Ishikawa (cell line): ENCODE measurements at regions not wholly inside any gene's neighbourhood (a gene's known extent, or its start where the extent isn't known, plus 50 kb on each side); places are given as distances from the start of the nearest gene placed in this dataset.

Experiments
- CEBPB ChIP-seq: IDR thresholded peaks from 2 replicates; pipeline ENCODE4 v1.6.1; 2012
- CREB1 ChIP-seq: IDR thresholded peaks from 2 replicates; pipeline ENCODE4 v1.6.1; 2012; ENCODE audit warnings: low read depth
- EGR1 ChIP-seq: IDR thresholded peaks from 2 replicates; pipeline ENCODE4 v1.6.1; 2012
- EP300 ChIP-seq: IDR thresholded peaks from 2 replicates; pipeline ENCODE4 v1.6.1; 2012; ENCODE audit warnings: borderline replicate concordance
- FOXM1 ChIP-seq: IDR thresholded peaks from 2 replicates; pipeline ENCODE4 v1.6.1; 2012; ENCODE audit warnings: low read depth, borderline replicate concordance
- NFIC ChIP-seq: IDR thresholded peaks from 2 replicates; pipeline ENCODE4 v1.6.1; 2012
- RAD21 ChIP-seq: IDR thresholded peaks from 2 replicates; pipeline ENCODE4 v1.6.1; 2012; ENCODE audit warnings: low read depth
- TAF1 ChIP-seq: IDR thresholded peaks from 2 replicates; pipeline ENCODE4 v1.6.1; 2012; ENCODE audit warnings: low read depth, mild to moderate bottlenecking
- TCF12 ChIP-seq: IDR thresholded peaks from 2 replicates; pipeline ENCODE4 v1.6.1; 2012; ENCODE audit warnings: low read depth
- YY1 ChIP-seq: IDR thresholded peaks from 2 replicates; pipeline ENCODE4 v1.6.1; 2012; ENCODE audit warnings: low read depth
- ZBTB7A ChIP-seq: IDR thresholded peaks from 2 replicates; pipeline ENCODE4 v1.6.1; 2012; ENCODE audit warnings: low read depth
- TF ChIP-seq, protein P1 (sequence below): IDR thresholded peaks from 2 replicates; pipeline ENCODE4 v1.6.1; 2012; ENCODE audit warnings: low read depth, mild to moderate bottlenecking
- TF ChIP-seq, protein P2 (sequence below): IDR thresholded peaks from 2 replicates; pipeline ENCODE4 v1.6.1; 2012
- TF ChIP-seq, protein P3 (sequence below): IDR thresholded peaks from 2 replicates; pipeline ENCODE4 v1.6.1; 2012

DNA sequence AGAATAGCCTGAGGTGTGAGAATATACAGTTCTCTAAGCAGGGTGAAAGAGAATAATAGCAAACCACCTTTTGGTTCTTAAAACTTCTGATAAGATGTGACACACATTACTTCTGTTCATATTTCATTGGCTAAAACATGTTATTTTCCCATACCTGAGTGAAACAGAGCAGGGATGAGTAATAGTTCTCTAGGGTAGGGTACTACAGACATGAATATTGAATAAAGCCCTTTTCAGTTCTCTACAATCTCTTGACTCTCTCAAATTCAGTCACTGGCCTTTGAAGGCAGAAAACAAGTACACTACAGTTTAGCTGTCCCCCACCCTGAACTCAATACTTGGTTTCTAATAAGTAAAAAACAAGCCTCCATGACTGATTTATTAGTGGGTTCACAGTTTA, 454.1 kb upstream of the MDGA2 start:
- TF ChIP-seq EGR1, result no peak
- TF ChIP-seq EP300, result no peak
- no peak for TF ChIP-seq NFIC
- TF ChIP-seq CEBPB, result no peak
- no peak for TF ChIP-seq RAD21
- no peak for TF ChIP-seq YY1
- TF ChIP-seq, protein P1, sequence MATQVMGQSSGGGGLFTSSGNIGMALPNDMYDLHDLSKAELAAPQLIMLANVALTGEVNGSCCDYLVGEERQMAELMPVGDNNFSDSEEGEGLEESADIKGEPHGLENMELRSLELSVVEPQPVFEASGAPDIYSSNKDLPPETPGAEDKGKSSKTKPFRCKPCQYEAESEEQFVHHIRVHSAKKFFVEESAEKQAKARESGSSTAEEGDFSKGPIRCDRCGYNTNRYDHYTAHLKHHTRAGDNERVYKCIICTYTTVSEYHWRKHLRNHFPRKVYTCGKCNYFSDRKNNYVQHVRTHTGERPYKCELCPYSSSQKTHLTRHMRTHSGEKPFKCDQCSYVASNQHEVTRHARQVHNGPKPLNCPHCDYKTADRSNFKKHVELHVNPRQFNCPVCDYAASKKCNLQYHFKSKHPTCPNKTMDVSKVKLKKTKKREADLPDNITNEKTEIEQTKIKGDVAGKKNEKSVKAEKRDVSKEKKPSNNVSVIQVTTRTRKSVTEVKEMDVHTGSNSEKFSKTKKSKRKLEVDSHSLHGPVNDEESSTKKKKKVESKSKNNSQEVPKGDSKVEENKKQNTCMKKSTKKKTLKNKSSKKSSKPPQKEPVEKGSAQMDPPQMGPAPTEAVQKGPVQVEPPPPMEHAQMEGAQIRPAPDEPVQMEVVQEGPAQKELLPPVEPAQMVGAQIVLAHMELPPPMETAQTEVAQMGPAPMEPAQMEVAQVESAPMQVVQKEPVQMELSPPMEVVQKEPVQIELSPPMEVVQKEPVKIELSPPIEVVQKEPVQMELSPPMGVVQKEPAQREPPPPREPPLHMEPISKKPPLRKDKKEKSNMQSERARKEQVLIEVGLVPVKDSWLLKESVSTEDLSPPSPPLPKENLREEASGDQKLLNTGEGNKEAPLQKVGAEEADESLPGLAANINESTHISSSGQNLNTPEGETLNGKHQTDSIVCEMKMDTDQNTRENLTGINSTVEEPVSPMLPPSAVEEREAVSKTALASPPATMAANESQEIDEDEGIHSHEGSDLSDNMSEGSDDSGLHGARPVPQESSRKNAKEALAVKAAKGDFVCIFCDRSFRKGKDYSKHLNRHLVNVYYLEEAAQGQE, result no peak
- TF ChIP-seq TAF1, result no peak
- no peak for TF ChIP-seq TCF12
- no peak for TF ChIP-seq ZBTB7A
- TF ChIP-seq FOXM1, result no peak
- TF ChIP-seq, protein P2, sequence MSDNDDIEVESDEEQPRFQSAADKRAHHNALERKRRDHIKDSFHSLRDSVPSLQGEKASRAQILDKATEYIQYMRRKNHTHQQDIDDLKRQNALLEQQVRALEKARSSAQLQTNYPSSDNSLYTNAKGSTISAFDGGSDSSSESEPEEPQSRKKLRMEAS, result no peak
- TF ChIP-seq, protein P3, sequence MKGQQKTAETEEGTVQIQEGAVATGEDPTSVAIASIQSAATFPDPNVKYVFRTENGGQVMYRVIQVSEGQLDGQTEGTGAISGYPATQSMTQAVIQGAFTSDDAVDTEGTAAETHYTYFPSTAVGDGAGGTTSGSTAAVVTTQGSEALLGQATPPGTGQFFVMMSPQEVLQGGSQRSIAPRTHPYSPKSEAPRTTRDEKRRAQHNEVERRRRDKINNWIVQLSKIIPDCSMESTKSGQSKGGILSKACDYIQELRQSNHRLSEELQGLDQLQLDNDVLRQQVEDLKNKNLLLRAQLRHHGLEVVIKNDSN, result no peak
- no peak for TF ChIP-seq CREB1
